BLaER1 (cell line): ENCODE measurements at regions not wholly inside any gene's neighbourhood (a gene's known extent, or its start where the extent isn't known, plus 50 kb on each side); places are given as distances from the start of the nearest gene placed in this dataset.

Experiments
- H3K27ac ChIP-seq: shearing (Covaris generic); formaldehyde crosslinking; 2 replicates; pipeline ENCODE4 v1.8.1; 2022
- H3K27me3 ChIP-seq: shearing (Covaris generic); formaldehyde crosslinking; 2 replicates; pipeline ENCODE4 v1.8.1; 2022
- H3K36me3 ChIP-seq: shearing (Covaris generic); formaldehyde crosslinking; 2 replicates; pipeline ENCODE4 v1.8.1; 2022
- H3K4me1 ChIP-seq: shearing (Covaris generic); formaldehyde crosslinking; 2 replicates; pipeline ENCODE4 v1.8.1; 2022
- H3K4me2 ChIP-seq: shearing (Covaris generic); formaldehyde crosslinking; 2 replicates; pipeline ENCODE4 v1.8.1; 2022
- H3K4me3 ChIP-seq: shearing (Covaris generic); formaldehyde crosslinking; 2 replicates; pipeline ENCODE4 v1.8.1; 2022
- H3K9ac ChIP-seq: shearing (Covaris generic); formaldehyde crosslinking; 2 replicates; pipeline ENCODE4 v1.8.1; 2022
- H3K9me3 ChIP-seq: shearing (Covaris generic); formaldehyde crosslinking; 2 replicates; pipeline ENCODE4 v1.8.1; 2022
- H4K20me1 ChIP-seq: shearing (Covaris generic); formaldehyde crosslinking; 2 replicates; pipeline ENCODE4 v1.8.1; 2022
- Cebpa-rat ChIP-seq: shearing (Covaris generic); IDR thresholded peaks from 2 replicates; pipeline ENCODE4 v1.8.1; 2022

DNA sequence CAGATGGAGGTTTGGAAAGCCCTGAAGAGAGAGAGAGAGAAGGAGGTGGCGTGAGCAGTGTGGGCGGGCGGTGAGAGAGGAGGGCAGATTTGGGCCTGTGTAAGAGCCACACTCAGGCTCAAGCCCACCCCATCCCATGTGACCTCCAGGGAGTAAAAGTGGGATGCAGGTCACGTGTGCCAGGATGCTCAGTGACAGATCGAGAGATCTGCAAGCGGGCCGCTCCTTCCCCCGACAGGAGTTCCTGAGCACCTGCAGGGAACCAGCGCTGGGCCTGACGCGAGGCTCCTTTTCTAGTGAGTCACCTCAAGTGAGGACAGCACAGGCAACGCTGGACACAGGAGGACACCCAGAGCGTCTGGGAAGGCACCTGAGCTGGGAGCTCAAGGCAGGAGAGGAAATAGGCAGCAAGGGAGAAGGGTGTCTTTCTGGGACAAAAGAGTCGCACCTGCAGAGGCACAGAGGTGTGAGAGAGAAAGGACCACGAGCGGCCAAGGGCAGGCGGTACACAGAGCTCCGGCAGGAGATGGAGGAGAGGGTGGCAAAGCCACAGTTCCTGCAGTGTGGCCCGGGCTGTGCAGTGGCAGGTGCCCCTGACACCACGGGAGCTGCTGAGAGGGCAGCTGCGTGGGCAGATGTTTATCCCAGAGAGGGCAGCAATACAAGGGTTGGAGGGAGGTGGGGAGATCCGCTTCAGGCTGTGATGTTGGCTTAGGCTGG is 1294.8 kb downstream of the TBC1D22A start:
- Histone ChIP-seq H4K20me1 (no peaks in the 10 kb centered on the region), H3K4me1 (peaks cover 22% of the 10 kb centered on the region), H3K4me3 (no peak overlapping the region), H3K36me3 (no peaks in the 10 kb centered on the region), H3K9me3 (no peaks in the 10 kb centered on the region), H3K27ac (no peak overlapping the region), H3K9ac (no peak overlapping the region), H3K27me3 (no peaks in the 10 kb centered on the region), H3K4me2 (no peak overlapping the region)
- no peak for TF ChIP-seq Cebpa-rat

DNA sequence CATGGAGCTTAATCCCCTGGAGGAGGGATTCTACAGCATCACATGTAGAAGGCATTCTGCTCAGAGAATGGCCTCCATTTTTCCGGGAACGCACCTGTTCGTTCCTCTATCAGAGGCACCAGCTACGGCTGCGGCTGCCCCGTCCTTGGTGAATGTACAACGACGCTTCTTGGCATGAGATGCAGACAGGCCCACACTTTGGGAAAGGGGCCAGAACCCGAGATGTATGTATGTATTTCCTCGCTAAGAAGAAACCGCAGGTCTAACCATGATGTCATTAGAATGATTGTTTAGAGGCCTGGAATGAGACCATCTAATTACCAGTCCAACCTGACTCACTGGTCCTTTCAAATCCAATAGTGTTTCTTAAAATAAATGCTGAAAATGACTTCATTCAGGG is 1293.4 kb downstream of the TBC1D22A start:
- Histone ChIP-seq H3K36me3 (no peaks in the 10 kb centered on the region), H3K4me3 (no peak overlapping the region), H3K4me2 (no peak overlapping the region), H3K27me3 (no peaks in the 10 kb centered on the region), H3K4me1 (peaks cover 24% of the 10 kb centered on the region), H3K9ac (no peak overlapping the region), H4K20me1 (no peaks in the 10 kb centered on the region), H3K27ac (no peak overlapping the region), H3K9me3 (no peaks in the 10 kb centered on the region)
- TF ChIP-seq Cebpa-rat: no peak

DNA sequence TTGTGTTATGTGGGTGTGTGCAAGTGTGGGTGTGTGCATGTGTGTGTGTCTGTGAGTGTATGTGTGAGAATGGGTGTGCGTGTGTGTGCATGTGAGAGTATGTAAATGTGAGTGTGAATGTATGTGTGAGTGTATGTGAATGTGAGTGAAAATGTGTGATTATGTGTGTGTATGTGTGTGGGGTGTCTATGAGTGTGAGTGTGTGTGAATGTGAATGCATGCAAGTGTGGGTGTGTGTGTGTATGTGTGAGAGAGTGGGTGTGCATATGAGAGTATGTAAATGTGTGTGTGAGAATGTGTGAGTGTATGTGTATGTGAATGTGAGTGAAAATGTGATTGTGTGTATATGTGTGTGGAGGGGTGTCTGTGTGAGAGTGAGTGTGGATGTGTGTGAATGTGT is 1292.7 kb downstream of the TBC1D22A start:
- no peak overlapping the region for H3K27ac ChIP-seq
- H3K27me3 ChIP-seq: no peaks in the 10 kb centered on the region
- H3K4me2 ChIP-seq: no peak overlapping the region
- H3K4me1 ChIP-seq: peaks cover 24% of the 10 kb centered on the region
- H3K36me3 ChIP-seq: no peaks in the 10 kb centered on the region
- H3K9me3 ChIP-seq: no peaks in the 10 kb centered on the region
- H3K9ac ChIP-seq: no peak overlapping the region
- H3K4me3 ChIP-seq: no peak overlapping the region
- TF ChIP-seq Cebpa-rat: no peak
- no peaks in the 10 kb centered on the region for H4K20me1 ChIP-seq

DNA sequence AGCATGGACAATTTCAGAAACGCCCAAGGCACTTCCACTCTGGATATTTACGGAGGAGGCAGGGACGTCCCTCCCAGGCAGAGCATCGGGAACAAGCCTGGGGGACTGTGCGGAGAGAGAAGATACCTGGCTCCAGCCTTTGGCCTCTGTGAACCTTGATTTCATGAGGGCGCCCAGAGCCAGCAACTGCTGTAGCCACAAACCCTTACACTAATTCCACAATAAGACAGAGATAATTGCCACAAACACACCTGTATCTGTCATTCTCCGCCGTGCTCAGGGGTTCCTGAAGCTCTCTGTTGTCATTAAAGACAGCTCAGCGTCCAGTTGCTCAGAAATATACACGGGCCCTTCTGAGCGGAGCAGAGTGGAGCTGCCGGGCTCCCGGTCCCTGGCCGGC is 1292.1 kb downstream of the TBC1D22A start:
- Histone ChIP-seq H3K27me3 (no peaks in the 10 kb centered on the region), H3K4me3 (no peak overlapping the region), H4K20me1 (no peaks in the 10 kb centered on the region), H3K27ac (no peak overlapping the region), H3K4me1 (peaks cover 24% of the 10 kb centered on the region), H3K9ac (no peak overlapping the region), H3K4me2 (peak overlapping the region; percentile 48; the same call in 1 of the 2 replicates), H3K36me3 (no peaks in the 10 kb centered on the region), H3K9me3 (no peaks in the 10 kb centered on the region)
- TF ChIP-seq Cebpa-rat: no peak

DNA sequence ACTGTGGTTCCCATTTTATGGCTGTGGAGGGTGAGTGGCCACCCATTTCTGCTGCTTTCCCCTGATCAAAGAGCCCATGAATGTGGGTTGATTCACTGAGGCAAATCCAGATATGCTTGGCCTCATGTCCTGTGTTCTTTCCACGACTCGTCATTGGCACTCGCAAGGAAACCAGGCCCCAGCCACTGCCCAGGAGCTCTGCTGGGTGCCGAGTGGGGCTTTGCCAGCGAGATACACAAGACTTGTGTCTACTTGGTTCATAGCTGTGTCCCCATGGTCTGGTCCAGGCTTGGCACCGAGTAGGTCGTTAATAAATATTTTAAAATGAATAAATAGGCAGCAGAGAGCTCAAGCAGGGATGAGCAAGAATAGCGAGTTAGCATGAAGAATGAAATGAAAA is 1291.5 kb downstream of the TBC1D22A start:
- H3K36me3 ChIP-seq: no peaks in the 10 kb centered on the region
- no peak overlapping the region for H3K9ac ChIP-seq
- no peak overlapping the region for H3K4me3 ChIP-seq
- no peaks in the 10 kb centered on the region for H3K27me3 ChIP-seq
- H3K4me2 ChIP-seq: peak overlapping the region; percentile 48
- TF ChIP-seq Cebpa-rat: no peak
- no peak overlapping the region for H3K27ac ChIP-seq
- peaks cover 24% of the 10 kb centered on the region for H3K4me1 ChIP-seq
- H4K20me1 ChIP-seq: no peaks in the 10 kb centered on the region
- H3K9me3 ChIP-seq: no peaks in the 10 kb centered on the region

DNA sequence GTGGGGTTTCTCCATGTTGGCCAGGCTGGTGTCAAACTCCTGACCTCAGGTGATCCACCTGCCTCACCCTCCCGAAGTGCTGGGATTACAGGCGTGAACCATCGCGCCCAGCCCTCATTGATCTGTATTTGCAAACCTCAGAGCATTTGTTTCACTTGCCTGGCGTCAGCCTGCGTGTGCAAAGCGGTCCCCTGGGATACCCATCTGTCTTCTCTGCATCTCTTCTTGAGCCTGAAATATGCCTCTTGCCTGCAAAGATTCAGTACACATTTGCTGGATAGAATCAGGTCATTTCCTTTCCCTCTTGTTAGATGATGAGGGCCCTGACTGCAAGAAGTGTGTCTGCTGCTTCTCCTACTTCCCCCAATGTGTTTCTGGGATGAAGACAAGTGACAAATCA is 1291.0 kb downstream of the TBC1D22A start:
- Histone ChIP-seq H4K20me1 (no peaks in the 10 kb centered on the region), H3K4me3 (no peak overlapping the region), H3K9me3 (no peaks in the 10 kb centered on the region), H3K4me2 (peak overlapping the region; percentile 48), H3K27me3 (no peaks in the 10 kb centered on the region), H3K27ac (no peak overlapping the region), H3K36me3 (no peaks in the 10 kb centered on the region), H3K9ac (no peak overlapping the region), H3K4me1 (peaks cover 24% of the 10 kb centered on the region)
- TF ChIP-seq Cebpa-rat: no peak

DNA sequence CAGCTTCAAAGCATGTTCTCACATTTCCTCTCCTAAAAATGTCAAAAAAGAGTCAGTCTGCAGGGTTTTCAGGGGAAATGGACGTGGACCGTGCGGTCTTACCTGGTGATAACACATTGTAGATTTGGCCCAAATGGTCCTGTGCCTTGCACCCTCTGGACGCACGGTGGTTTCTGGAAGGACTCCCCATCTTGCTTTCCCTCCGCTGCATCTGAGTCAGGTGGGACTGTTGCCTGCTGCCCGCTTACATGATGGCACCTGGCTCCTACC is 1290.1 kb downstream of the TBC1D22A start:
- Histone ChIP-seq H4K20me1 (no peaks in the 10 kb centered on the region), H3K4me3 (no peak overlapping the region), H3K36me3 (no peaks in the 10 kb centered on the region), H3K9ac (no peak overlapping the region), H3K27me3 (no peaks in the 10 kb centered on the region), H3K9me3 (no peaks in the 10 kb centered on the region), H3K4me1 (peaks cover 24% of the 10 kb centered on the region), H3K27ac (no peak overlapping the region), H3K4me2 (peak overlapping the region; percentile 6; the same call in 1 of the 2 replicates)
- TF ChIP-seq Cebpa-rat: no peak

DNA sequence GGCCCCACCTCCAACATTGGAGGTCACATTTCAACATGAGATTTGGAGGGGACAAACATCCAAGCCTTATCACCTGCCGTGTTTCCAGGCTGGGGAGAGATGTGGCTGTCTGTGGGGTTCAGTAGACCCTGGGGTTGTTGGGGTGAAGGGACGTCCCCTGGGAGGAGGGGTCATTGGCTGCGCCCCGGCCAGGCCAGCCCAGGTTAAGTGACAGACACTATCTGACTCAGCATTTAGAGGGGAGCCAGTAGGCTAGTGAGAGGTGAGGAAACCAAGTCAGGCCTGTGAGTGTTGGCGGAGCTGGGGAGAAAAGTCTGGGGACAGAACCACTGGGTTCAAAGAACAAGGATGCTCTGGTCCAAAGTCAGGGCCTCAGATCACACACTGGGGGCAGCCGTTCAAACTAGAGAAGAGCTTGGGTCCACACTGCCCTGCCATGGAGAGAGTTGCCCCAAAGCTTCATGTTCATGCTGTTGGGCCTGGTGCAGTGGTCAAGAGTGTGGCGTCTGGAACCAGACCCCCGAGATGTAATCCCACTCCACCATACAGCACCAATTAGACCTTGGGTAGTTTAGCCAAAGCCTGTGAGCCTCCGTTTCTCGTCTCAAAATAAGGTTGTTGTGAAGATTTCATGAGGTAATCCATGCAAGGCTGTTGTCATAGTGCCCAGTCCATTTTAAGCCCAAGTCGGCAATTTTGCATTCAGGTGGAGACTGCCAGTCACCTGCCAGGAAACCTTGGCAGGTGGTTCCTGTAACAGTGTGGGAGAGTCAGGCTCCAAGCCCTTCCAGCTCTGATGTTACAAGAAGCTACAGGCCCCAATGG is 1289.6 kb downstream of the TBC1D22A start:
- Histone ChIP-seq H3K9me3 (no peaks in the 10 kb centered on the region), H3K27ac (no peak overlapping the region), H3K4me2 (no peak overlapping the region), H4K20me1 (no peaks in the 10 kb centered on the region), H3K4me1 (peaks cover 25% of the 10 kb centered on the region), H3K27me3 (no peaks in the 10 kb centered on the region), H3K9ac (no peak overlapping the region), H3K4me3 (no peak overlapping the region), H3K36me3 (no peaks in the 10 kb centered on the region)
- TF ChIP-seq Cebpa-rat: no peak

DNA sequence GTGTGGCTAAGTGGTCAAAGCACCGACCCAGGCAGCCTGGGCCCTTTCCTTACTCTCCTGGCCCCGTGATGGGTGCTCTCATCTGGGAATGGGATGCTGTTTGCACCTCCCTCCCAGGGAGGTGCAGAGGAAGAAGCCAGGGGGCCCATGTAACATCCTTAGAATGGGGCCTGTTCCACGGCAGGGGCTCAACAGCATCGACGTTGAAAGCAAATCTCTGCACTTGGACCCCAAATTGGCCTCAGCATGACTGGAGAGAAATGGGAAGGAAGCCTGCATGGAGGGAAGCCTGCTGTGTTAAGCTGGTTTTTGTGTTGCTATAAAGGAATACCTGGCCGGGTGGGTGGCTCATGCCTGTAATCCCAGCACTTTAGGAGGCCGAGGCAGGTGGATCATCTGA is 1288.4 kb downstream of the TBC1D22A start:
- no peak for TF ChIP-seq Cebpa-rat
- Histone ChIP-seq H3K27ac (no peak overlapping the region), H3K27me3 (no peaks in the 10 kb centered on the region), H3K4me1 (peaks cover 37% of the 10 kb centered on the region), H3K36me3 (no peaks in the 10 kb centered on the region), H3K9me3 (no peaks in the 10 kb centered on the region), H3K4me2 (no peak overlapping the region), H3K9ac (no peak overlapping the region), H3K4me3 (no peak overlapping the region), H4K20me1 (no peaks in the 10 kb centered on the region)

DNA sequence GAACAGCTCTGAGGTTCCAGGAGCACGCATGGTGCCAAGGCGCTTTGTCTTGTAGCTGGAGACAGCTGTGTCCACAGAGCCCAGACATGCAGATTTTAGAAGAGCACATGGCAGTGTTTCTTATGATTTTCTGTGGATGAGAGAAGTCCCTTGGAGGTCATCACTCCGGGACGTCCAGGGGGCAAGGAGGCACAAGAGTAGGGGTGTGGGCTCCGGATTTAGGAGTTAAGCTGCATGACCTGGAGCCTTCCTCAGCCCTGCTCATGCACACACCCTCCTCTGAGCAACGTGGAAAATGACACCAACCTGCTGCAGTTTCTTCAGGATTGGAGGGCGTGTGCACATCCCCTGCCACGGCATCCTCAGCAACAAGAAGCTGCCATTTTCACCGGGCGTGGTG is 1286.7 kb downstream of the TBC1D22A start:
- Histone ChIP-seq H3K9me3 (no peaks in the 10 kb centered on the region), H3K27me3 (peaks cover 10% of the 10 kb centered on the region; the same call in 1 of the 2 replicates), H3K4me1 (peaks cover 50% of the 10 kb centered on the region), H3K36me3 (no peaks in the 10 kb centered on the region), H3K27ac (no peak overlapping the region), H4K20me1 (no peaks in the 10 kb centered on the region), H3K9ac (no peak overlapping the region), H3K4me2 (no peak overlapping the region), H3K4me3 (no peak overlapping the region)
- TF ChIP-seq Cebpa-rat: no peak
